ENCODE measurements at regions not wholly inside any gene's neighbourhood (a gene's known extent, or its start where the extent isn't known, plus 50 kb on each side); places are given as distances from the start of the nearest gene placed in this dataset.
"Not testable (repeated sequence)": the region's sequence is repeated elsewhere in the genome, so short reads cannot be mapped to it uniquely, and the experiment has no call there.

DNA sequence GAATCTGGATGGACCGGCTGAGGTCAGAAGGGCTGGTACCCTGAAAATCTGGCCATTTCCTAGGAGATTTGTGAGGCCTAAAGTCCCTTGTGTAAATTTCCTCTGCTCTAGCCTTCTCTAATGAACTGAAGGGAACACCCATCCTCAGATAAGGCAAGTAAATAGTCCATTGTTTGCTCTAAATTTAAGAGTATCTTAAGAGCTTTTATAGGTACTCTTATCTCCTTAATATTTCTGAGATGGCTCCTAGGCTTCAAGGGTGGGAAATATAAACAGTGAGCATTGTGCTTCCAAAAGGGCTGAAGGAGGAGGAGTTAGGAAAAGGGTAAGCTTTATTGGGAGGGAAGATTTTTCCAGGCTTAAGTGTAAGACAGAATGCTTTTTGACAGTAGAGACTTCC is 148.7 kb upstream of the EDNRB start:
- DNase-seq = no peak

DNA sequence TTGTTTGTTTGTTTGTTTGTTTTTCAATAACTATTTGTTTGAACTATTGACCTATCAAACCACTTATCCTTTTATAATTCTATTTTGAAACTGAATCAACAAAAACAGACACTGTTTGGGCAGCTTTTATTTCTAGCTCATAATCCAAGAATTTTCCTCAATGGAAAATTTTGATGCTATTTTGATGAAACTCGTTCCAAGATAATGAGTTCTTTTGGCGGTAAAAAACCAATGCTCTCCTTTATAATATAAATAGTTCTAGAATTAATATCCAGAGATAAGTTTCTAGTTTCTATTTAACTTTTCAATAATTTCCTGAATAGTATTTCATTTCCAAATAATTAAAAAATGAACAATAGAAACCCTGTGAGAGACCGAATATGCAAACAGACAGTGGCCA is 146.5 kb upstream of the EDNRB start:
- no peak for DNase-seq

DNA sequence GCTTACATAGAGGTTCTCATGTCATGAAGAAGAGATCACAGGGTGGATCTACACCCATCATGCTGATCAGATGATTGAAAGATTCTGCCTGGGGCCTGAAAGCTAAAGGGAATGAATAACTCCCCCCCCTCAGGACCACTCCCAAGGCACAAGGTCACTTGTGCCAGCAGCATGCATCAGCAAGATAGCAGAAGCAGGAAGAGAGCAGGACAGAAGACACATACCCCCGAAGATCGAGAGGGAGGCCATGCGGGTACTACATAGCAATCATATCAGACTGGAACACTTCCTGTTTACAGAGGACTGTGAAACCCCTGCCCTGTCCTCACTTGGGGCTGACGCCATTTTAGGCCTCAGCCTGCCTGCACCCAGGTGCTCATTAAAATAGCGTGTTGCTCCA is 143.2 kb upstream of the EDNRB start:
- no peak for DNase-seq

DNA sequence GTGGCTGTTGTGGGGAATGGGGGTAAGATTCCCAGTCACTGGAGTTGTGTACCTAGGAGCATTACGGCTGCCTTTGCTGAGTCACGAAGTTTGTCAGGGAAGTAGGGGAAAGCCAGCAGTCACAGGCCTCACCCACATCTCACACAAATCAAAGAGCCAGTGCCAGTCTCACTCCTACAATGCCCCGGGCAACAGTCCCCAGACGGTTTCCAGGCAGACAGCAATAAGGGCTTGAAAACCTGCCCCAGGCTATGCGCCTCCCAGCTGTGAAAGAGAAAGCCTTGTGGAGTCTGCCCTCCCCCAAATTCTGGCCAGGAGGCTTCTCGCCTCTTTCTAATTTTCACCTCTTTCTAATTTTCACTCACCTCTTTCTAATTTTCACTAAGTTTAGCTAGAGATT is 142.3 kb upstream of the EDNRB start:
- no peak for DNase-seq

DNA sequence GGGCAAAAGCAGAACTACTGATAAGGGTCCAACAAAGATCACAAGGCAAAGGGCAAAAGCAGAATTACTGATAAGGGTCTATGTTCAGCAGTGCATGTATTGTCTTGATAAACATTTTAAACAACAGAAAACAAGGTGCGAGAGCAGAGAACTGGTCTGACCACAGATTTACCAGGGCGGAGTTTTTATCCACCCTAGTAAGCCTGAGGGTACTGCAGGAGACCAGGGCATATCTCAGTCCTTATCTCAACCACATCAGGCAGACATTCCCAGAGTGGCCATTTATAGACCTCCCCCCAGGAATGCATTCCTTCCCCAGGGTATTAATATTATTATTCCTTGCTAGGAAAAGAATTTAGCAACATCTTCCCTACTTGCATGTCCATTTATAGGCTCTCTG is 138.2 kb upstream of the EDNRB start:
- DNase-seq = not testable (repeated sequence)

DNA sequence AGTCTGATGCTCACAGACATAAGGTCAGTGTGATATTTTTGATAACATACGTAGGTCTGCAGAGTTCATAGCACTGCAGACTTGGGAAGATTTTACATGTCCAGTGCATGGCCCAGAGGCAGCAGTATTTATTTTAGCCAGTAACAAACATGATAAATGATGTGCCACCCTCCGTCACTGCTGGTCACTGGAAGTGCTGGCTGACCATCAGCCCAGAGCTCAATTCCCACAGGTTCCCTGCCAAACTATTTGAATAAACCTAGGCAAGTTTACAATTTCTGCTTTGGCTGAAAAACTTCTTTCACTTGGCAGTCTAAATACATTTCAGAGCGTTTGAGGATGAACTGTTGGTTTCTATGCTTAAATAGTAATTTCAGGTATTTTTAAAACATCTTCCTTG is 135.5 kb upstream of the EDNRB start:
- peak; percentile 37 for DNase-seq

DNA sequence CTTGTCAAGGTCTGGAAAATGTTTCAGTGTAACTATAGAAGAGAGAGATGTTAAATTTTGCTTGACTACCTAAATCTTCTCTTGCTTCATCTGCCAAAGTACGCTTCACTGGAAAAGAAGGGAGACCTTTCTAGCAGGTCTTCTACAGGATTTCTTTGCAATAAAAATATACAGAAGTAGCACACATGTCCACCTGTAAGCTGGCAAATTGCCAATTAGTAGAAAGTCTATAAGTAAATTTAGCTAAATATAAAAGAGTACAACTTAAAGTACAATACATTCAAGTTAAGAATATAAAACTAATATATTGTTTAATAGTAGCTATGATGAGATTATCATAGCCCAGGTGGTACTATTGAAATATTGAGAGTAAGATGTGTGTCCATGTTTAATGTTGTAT is 128.5 kb upstream of the EDNRB start:
- no peak for DNase-seq

DNA sequence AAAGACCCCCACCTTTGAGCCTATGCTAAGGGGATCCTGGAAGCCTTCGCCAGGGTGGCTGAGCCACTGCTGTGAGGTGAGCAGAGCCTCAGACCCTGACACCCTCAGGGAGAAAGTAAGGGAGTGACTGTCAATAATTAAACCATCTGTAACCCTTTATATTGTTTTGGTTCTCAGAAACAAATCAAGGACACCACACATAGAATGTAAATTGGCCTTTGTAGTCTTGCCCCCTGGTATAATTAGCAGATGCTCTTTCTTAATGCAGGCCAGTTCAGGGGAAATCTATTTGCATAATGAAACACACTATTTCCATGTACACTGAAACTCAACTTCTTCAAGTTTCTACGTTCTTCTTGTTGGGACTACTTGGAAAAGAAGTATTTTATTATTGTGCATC is 127.7 kb upstream of the EDNRB start:
- DNase-seq = no peak

DNA sequence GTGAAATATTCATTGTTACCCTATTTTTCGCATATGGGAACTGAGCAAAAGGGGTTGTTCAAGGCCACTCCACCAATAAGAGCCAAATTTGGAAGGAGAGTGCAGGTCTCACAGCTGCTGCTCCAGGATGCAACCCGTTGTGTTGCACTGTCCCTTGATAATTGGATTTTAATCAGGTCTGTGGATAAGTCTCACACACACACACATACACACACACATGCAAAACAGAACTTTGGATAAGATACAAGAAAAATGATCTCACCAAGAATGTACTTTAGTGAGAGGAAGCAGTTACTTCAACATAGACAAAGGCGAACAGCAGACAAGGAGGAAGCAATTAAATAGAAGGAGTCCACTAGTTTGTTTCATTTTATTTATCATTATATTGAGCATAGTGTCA is 127.3 kb upstream of the EDNRB start:
- peak; percentile 45 for DNase-seq

DNA sequence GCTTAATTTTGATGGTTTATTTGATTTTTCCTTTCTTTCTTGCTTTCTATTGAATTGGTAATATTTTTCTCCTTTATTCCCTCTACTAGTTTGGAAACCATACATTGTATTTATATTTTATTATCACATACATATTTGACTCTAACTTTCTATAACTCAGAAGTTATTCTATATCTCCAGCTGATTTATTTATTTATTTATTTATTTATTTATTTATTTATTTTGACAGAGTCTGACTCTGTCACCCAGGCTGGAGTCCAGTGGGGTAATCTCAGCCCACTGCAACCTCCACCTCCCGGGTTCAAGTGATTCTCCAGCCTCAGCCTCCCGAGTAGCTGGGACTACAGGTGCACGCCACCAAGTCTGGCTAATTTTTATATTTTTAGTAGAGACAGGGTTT is 122.7 kb upstream of the EDNRB start:
- DNase-seq = not testable (repeated sequence)

DNA sequence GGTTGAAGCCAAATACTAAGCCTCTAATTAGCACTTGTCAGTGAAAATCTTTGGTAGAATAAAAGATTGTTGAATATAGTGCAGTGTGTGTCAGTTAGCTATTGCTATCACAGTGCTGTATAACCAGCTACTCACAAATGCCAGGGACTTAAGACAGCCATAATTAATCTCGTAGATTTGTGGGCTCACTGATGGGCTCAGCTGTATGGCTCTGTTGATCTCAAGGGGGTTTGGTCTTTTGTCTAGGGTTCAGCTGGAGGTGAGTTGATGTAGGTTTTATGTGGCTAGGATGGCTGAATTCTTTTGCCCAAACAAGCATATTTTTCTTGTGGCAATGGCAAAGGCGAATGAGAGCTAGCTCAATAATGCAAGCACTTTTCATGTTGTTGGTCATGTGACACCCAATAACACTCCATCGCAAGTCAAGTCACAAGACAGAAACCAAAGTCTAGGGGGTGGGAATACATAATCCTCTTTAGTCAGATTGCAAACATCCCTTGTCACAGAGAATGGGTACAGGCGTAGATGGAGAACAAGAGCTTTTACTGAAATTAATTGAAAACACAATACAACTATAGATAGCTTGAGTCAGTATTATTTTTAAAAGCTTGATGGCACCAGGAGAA is 121.7 kb upstream of the EDNRB start:
- DNase-seq = no peak

DNA sequence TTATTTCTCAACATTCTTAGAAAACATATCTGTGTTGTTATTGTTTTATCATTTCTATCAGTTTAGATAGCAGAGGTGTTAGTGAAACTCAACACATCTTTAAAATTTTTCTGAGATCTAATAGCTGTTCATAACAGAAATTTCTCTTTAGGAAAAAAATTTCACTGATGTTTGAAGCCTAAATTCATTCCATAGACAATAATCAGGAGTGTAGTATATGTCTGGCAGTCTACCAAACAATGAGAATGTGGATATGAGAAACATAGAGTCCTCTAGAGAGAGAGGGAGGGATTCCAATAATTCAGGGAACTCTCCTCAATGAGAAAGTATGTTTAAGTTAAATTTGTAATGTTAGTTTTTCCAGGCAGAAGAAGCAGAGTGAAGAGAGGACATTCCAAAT is 118.2 kb upstream of the EDNRB start:
- peak; percentile 36 for DNase-seq

DNA sequence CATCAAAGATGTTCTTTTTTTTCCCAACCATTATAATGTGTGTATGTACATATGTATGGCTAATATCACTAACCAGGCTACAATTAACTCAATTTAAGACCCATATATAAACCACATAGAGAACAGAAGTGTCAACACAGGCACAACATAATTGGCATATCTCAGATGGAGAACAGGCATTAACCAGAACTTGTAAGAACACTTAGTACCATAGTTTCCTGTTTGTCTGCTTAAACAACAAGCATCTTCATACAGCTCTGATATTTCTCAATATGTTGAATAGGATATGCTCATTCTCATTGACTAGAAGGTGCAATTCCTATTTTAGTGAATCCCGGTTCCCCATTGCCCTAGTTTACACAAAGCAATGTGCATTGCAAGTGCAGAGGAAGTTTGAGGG is 116.9 kb upstream of the EDNRB start:
- no peak for DNase-seq

DNA sequence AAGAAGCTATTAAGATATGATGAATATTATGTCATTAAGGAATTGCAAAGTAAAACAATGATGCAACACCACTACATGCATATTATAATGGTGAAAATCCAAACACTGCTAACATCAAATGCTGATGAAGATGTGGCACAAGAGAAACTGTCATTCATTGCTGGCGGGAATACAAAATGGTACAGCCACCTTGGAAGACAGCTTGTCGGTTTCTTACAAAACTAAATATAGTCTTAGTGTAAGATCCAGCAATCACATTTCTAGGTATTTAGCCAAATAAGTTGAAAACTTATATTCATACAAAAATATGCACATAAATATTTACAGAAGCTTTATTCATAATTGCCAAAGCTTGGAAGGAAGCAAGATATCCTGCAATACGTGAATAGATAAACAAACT is 114.9 kb upstream of the EDNRB start:
- DNase-seq = no peak

DNA sequence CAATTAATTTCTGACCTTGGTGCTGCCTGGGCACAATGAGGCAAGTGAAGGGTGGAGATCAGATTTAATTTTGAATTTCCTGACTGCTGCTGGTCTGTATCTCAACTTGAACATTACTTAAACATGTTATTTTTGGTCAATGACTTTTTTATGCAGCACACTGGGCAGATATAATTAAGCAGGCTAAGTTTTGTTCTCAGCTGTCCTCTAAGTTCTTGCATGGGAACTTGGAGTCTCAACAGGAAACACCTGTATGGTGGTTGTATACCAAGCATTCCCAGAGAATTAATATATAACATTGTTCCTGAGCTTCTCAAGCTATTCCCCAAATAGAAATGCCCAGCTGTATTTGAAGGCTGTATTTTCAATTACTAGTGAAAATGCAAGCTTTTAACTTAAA is 113.5 kb upstream of the EDNRB start:
- no peak for DNase-seq

DNA sequence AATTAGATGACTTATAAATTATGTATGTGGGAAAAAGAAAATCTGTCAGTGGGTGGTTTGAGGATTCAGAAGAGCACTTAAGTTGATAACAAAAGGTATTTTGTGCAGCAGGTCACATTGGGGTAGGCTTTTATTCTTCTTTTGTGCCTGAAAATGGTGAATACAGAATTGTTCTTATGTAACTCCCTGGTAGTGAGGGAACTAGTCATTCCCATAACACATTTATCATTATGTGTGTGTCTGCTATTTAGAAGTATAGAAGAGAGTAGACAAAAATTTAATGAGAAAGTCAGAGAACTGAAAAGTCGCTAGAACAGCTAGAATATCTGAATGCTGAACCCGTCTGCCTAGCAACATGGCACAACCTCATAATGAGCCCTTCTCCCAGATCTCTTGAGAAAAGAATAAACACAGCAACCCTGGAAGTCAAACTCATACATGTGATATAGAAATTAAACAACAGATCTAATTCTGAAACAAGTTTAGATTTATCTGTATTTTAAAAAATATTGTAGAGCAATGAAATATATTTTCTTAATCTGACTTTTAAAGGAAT is 111.8 kb upstream of the EDNRB start:
- no peak for DNase-seq

DNA sequence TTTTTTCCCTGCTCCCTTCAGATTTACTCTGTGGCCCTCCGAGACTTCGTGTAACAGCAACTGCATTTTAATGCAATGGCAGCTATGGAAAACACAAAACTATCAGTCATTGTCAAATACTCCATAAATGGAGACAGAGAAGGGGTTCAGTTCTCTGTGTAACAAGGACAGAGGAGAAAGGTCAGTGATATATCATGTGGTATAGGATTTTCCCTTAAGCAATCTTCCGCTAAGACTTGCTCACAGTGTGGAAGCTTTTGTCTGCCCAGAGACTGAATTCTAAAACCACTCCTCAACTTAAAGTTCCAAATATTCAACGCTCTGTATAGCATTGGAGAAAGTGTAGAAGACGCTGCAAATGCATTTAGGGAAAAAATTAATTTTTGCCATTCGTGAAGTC is 111.3 kb upstream of the EDNRB start:
- DNase-seq = no peak

DNA sequence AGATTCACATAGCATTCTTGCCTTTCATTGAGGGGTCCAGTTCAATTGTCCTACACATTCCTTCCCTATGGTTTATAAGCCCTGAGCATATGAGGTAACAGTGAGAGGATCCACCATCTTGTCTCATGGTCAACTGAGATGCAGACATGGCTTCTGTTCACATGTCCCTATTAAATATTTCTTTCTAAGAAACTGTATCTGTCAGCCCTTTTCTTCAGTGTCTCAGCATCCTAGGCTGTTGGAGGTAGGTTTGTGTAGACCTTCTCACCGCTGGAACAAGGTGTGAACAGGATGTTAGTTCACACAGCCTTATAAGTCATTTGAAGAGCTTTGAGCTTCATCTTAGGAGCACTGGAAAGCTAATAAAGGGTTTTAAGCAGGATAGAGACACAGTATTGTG is 110.3 kb upstream of the EDNRB start:
- DNase-seq = no peak

DNA sequence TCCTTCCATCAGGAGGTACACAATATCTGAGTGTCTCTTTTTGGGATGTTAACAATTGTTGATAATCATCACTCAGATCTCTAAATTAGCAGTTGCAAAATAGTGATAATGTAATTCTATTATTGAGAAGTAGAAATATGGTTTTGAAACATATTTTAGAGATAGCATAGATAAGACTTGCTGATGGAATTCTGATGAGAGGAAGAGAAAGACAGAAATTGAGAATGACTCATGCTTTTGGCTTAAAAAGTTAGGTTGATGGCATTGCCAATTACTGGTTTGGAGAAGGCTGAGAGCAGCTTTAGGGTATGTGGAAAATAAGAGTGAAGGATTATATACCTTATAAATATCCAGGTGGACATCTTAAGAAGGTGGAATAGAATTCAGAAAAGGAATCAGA is 106.4 kb upstream of the EDNRB start:
- no peak for DNase-seq

DNA sequence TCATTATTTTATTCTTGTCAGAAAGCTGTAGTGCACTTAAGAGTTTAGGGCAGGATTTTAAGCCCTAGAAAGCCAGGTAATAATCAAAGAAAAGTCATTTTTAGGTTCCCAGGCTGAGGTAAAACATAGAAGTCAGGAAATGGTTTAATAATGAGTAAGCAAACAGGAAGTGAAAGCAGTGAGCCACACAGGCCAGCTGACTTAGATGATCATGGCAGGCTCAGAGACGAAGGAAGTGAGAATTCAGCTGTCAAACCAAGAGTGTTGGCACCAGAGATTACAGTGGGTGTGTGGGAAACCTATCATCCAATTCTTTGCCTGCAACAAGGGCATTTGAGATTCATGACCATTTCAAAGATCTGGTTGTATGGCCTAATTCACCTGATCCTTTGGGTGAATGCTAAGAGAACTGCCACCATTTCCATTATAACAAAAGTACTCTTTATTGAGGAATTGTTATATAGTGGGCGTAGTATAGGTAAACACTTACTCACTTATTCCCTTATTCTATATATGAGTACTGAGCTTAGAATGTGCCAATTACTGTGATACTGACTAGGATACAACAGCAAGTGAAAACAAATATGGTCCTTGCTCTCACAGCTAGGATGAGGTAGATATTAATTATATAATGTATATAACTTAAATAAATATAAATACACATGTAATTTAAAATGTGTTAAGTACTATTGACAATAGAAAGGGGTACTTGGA is 103.7 kb upstream of the EDNRB start:
- no peak for DNase-seq

DNA sequence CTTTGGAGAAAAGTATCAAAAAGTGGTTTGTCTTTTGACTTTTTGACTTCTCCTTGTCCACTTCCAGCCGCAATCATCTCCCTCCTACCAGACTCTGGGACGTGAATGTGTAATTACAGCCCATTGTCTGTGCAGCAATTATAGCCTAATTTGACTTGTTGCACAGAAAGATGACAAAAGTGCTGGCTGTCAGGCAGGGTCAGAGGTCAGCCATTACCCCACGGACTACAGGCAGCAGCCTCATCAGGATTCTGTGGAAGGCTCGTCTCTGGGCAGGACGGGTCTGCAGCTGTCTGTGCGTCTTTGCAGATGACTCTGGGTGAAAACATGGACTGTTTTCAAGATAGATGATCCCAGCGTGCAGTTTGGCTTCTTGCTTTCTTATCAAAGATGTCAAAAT is 102.2 kb upstream of the EDNRB start:
- no peak for DNase-seq

DNA sequence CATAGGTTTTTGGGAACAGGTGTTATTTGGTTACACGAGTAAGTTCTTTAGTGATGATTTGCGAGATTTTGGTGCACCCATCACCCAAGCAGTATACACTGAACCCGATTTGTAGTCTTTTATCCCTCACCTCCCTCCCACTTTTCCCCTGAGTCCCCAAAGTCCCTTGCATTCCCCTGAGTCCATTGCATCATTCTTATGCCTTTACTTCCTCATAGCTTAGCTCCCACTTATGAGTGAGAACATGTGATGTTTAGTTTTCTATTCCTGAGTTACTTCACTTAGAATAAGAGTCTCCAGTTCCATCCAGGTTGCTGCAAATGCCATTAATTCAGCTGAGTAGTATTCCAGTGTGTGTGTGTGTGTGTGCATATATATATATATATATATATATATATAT is 97.2 kb upstream of the EDNRB start:
- DNase-seq = no peak

DNA sequence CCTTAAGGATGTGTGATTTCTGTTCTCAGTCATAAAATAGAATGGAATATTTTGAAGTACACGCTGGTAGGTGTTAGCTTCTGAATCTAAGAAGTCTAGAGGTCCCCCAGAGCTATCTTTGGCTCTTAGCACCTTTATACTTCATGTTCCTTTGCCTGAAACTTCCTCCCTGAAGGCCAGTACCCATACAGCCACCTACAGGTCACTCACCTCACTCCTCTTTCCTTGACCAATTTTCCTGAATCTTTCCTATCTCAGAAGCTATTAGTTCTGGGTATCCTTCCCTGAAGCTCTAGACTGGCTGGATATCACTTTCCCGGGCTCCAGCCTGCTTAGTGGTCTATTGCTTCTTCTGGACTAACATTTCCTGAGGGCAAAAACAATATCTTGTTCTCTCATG is 93.4 kb upstream of the EDNRB start:
- DNase-seq = no peak

DNA sequence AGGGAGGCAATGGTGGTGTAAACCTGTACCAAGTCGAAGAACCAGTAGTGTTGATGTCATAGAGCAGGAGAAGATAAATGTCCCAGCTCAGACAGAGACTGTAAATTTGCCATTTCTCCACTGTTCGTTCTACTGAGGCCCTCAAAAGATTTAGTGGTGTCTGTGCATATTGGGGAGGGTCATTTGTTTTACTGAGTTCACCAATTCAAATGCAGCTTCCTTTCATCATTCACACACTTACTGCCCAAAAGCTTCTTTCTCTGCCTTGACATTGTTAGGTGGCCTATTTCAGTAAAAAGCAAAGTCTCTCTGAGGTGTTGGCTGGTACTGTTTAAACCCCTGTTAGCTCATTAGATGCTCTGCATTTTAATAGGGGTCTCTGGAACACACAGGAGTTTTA is 86.2 kb upstream of the EDNRB start:
- no peak for DNase-seq

DNA sequence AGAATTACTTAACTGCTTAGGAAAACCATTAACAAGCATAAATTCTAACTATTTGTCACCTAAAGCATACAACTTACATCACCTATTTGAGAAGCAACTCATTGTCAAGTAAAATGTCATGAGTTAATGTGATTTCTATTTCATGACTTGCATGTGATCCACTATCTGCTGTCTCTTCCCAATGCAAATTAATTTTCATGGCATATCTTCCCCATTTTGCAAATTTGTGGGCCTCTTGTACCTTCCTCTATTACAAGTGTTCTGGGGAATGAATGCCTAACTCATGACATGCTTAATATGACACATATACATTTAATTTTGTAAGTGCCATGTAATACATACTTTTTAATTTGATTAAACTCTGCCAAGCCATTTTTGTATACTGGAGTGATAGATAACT is 81.1 kb upstream of the EDNRB start:
- no peak for DNase-seq

All from hindlimb muscle (tissue), 1 donor.